Fibroblast of upper back skin (primary cell): ENCODE measurements at regions not wholly inside any gene's neighbourhood (a gene's known extent, or its start where the extent isn't known, plus 50 kb on each side); places are given as distances from the start of the nearest gene placed in this dataset.

Source experiments
- DNase-seq: peaks from one replicate; pipeline ENCODE4 v3.0.0-alpha.2; 2013

DNA sequence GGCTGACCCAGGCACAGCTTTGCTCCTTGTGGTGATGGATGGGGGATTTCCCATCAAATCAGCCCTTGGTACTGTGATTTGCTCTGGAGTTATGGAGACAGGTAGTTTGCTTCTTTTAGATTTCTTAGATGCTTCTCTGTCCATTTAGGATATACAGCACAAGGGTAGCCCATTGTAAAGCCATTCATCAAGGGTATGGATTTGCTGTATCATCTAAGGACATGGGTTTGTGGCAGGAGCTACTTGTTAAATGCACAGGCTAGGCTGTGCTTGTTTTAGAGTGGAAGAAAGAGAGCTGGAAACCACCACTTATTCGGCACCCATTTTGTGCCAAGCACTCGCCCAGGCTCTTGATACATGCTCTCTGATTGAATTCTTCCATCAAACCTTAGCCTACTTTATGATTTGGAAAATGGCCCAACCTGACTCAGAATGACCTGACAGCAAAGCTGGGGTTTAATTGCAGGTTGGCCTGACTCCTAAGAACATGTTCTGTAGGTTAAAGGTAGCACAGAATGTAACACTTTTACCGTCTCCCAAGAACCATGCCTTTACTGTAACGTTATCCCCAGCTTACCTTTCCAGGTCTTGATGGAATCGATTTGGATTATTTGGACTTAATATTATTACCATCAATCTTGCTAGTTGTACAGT lies 168.0 kb downstream of the SNX10 start:
- DNase-seq = no peak

- no peak for DNase-seq
Measured at GRCh38 chr7:26460351-26461085, 168.9 kb downstream of the SNX10 start.

- DNase-seq = no peak
Measured at GRCh38 chr7:26461518-26461917, 169.9 kb downstream of the SNX10 start.

GRCh38 chr7:26466007-26466406 lies 174.3 kb downstream of the SNX10 start:
- DNase-seq = no peak

GRCh38 chr7:26467104-26467503 lies 175.4 kb downstream of the SNX10 start:
- no peak for DNase-seq

- no peak for DNase-seq
Measured at GRCh38 chr7:26467541-26467940, 175.9 kb downstream of the SNX10 start.

- no peak for DNase-seq
Measured at GRCh38 chr7:26468625-26469024, 177.0 kb downstream of the SNX10 start.

DNA sequence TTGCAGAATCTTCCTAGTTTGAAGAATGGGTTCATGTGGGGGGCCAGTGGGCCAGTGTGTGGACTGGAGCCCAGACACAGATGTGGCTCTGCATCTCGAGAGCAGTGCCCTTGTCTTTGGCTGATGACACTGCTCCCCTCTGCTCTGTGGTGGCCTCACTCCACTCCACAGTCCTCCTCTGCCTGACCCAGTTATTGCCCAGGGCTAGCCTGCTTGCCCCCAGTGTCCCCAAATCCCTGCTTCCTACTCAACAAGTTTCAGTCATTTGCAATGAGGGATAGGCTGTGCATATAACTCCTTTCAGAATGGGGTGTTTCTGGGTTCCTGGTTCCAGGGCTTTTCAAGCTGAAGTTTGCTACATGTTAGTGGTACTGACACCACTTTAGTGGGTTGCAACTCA lies 177.5 kb downstream of the SNX10 start:
- DNase-seq = no peak

GRCh38 chr7:26470691-26471090 lies 179.0 kb downstream of the SNX10 start:
- DNase-seq = no peak

- DNase-seq = no peak
Measured at GRCh38 chr7:26471306-26472075, 179.8 kb downstream of the SNX10 start.

GRCh38 chr7:26472971-26473370 lies 181.3 kb downstream of the SNX10 start:
- DNase-seq = no peak

GRCh38 chr7:26476271-26476670 lies 184.6 kb downstream of the SNX10 start:
- no peak for DNase-seq

DNA sequence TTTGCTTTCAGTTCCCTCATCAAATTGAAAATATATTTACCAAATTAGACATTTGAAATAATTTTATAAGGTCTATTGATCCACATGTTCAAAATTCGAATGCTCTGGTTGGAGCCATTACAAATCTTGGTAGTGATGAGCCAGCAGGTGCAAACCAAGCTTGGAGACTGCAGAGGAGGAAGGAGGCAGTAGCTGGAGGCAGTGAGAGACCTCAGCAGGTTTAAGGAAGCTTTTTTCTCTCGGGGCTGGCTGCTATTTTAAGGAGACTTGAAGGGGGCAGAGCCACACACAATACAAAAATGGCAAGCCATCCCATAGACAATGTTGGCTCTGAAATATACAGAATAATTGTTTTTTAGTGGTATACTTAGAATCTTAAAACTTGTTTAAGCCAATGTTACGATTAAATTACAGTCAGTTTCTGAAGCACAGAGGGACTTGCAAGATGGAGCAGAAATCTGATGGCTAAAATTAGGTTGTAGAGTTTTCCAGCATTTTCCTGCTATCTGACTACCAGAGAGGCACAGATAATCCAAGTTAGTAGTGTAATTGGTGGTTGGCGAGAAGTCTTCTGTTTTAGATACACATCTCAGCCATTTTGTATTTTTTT lies 185.8 kb downstream of the SNX10 start:
- DNase-seq = no peak

DNA sequence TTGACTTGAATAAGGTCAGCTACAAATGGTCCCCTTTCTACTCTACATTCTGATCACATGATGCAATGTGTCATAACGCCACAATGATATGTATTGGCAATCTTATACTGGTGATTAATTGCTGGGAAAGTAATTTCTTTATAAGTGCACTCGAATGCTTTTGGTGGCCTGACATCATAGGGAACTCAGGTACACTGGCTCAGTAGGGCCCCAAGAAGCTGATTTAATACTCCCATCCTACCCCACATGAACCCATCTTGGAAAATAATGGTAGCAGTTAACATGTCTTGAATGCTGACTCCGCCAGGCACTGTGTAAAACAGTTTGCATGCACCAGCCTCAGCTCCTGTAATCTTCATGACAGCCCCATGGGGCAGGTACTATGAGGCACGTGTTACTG lies 186.9 kb downstream of the SNX10 start:
- DNase-seq = no peak

DNA sequence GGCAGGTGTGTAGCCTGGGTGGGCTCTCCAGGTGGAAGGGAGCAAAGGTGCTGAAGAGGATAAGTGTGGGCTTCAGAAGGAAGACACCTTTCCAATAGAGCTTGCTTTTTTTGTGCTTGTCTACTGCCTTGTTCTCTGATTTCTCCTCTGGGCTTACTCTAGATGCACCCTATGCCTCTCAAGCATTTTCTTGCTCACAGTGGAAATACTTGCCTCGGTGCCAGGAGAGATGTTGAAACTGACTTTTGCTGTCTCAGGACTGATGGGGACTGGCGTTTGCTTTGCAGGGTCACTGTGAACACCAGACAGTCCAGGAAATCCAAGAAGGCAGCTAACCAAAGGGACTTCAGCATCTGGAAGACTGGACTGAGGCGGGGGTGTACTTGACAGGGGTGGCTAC lies 187.9 kb downstream of the SNX10 start:
- DNase-seq = no peak

GRCh38 chr7:26480156-26480555 lies 188.5 kb downstream of the SNX10 start:
- no peak for DNase-seq

GRCh38 chr7:26482927-26483326 lies 191.3 kb downstream of the SNX10 start:
- DNase-seq = no peak

DNA sequence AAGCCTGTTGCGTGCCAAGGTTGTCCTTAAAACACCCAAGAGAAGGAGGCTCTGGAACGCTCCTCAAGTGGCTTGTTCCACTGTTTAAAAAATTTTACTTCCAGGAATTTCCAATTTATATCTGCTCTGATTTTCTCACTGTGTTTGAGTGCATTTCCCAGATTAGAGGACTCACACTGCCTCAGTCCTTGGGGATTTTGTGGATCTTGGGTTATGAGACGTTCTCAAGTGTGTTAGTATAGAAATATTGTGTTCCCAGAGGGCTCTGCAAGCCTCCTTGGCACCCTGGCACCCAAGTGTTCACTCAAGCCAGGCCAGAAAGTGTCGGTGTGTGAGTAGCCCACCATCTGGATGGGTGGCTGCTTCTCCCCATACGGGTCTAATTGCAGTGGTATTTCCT lies 192.2 kb downstream of the SNX10 start:
- no peak for DNase-seq

GRCh38 chr7:26485367-26485934 lies 193.8 kb downstream of the SNX10 start:
- peak; percentile 1 for DNase-seq

DNA sequence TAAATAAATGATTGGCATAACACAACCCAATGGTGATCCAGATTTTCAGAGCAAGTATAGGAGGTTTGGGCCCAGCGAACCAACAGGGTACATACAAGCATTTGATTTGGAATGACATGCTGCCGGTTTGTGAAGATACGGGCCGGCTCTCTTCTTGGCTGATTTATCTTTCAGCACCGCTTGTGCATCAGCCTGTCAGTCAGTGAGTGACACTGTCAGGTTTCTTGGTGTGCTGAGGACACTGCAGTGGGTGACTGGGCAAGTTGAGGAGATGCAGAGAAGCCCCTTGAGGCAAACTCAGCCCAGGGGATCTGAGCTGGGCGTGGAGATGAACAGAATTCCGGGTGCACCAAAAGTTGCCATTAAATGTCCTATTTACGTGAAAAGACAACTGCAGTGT lies 194.5 kb downstream of the SNX10 start:
- no peak for DNase-seq

- no peak for DNase-seq
Measured at GRCh38 chr7:26487780-26488515, 196.3 kb downstream of the SNX10 start.

DNA sequence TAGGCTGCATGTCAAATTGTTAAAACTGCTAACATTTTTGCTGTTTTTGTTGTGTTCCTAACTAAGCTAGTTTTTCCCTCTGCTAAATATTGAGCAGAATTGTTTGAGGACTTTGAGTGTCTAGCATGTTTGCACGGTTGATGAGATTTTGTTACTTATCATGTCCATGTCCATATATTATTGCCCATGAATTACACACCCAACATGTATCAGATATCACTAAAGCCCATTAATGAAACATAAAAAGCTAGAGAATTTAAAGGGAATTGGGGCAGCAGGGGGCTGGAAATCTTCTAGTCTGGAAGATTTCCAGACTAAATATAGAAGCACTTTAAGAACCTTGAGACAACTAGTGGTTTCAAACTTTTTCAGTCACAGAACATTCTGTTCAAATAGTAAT lies 197.7 kb downstream of the SNX10 start:
- DNase-seq = no peak
